MV-4-11 (cell line): ENCODE measurements at regions not wholly inside any gene's neighbourhood (a gene's known extent, or its start where the extent isn't known, plus 50 kb on each side); places are given as distances from the start of the nearest gene placed in this dataset.
"Not testable (repeated sequence)": the region's sequence is repeated elsewhere in the genome, so short reads cannot be mapped to it uniquely, and the experiment has no call there.

ENCODE experiments used
- DNase-seq: peaks from one replicate; lab custom pipeline; 2025; lab: John Stamatoyannopoulos, UW

DNA sequence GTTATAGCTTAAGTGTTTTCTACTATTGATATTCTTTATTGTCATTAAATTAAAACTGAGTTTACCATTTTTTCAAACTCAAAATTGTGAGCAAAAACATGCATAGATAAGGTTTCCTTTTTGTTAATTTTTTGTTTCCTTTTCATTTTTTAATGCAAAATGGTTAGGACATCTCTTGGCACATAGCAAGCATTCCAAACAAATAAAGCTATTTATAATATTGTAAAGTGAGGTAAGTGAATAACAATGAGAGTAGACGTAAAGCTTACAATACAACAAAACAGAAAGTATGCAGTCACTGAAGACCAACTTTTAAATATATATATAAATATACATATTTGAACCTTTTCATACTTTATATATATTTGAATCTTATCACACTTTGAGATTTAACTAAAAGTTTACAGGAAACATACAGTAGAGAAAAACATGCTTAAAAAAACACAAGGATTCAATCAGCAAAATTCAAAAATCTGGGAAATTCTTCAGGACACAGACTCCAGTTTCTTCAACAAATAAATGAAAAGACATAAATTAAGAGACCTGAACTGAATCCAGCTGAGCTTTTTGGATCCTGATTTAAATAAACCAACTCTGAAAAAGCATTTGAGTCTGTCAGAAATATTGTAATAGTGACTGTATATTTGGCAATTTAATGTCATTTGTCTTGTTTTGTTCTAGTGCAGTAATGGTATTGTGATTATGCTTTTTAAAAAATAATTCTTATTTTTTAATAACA, 67.5 kb upstream of the SAMSN1 start:
- no peak for DNase-seq

DNA sequence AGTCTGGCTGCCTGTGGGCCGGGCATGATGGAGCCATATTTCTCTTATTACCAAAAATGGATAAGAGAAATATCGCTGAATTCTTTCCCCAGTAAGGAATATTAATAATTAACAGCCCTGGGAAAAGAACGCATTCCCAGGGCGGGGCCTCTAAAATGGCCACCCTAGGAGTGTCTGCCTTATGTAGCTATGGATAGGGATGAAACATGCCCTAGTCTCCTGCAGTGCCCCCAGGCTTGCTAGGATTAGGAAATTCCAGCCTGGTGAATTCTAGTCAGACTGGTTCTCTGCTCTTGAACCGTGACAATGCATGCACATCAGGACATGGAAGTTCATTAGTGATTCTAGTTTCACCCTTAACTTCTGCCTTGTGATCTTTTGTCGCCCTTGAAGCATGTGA, 64.0 kb upstream of the SAMSN1 start:
- DNase-seq = not testable (repeated sequence)

DNA sequence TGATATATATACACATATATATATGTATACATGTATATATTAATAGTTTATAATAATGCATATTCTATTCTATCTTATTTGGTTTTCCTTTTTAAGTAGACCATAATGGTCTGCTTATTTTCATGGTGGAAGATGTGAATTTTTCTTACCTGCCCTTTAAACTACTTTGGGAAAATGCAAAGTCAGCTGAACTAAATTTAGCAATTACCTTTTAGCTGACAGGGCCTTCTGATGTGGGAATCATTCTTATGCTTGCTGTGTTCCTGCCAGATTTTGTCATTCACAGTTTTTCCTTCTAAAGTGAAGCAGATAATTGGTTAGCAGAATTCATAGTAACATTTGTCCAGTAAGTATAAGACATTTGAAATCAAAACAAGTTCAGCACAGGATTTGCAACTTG, 63.2 kb upstream of the SAMSN1 start:
- no peak for DNase-seq

DNA sequence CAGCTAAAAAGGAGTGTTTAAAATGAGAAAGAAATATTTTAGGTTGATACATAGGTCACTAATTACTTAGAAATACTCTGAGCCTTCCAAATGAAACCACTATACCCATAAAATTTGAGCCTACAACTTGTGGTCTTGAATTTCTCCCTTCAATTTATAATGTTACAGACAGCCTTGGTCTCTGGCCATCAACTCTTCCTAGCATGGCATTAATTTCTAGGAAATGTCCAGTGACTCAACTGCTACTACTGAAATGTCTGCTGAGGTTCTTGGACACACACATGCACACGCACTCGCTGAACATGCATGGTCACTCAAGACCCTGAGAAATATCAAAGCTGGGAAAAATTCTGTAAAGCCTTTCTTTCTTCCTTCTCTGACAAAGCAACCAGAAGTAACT, 61.1 kb upstream of the SAMSN1 start:
- no peak for DNase-seq

DNA sequence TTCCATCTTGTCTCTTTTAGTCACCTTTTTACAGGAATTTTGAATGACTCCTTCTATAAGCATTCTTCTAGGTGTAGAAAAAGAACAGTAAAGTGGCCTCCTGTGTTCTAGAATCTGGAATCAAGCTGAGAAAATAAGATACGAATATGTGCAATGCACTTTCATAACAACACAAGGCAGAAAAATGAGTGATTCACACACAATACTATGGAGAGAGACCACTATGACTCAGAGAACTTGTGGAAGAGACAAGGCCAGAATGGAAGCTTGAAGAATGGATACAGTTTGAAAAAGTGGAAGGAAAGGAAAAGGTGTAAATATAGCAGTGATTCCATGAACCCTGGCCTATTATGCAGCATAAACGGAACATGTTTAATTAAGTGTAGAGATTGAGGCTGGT, 57.1 kb upstream of the SAMSN1 start:
- DNase-seq = peak; percentile 19

DNA sequence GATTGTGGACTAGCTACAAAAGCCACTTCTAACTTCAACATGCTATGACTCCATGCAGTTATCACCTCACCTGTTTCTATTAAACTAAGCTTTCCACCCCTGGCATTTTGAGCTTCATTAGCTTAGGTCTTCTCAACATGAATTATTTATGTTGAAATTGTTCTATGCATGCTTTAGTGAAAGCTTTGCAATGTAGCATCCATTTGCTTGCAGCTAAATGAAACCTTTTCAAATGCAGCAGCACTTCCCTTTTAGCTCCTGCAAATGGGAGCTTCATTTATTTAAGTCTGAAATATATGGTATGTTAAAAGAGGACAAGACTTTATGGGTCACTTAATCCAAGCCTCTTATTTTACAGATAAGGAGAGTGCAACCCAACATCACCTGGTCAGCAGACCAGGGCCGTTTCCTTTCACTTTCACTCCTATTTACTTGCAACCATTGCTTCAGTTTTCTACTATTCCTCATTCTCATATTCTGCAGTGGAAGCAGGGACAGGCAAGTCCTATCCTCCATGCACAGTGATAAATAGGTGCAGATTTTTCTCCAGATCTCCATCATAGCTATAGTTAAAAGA, 56.4 kb upstream of the SAMSN1 start:
- DNase-seq = peak; percentile 40

DNA sequence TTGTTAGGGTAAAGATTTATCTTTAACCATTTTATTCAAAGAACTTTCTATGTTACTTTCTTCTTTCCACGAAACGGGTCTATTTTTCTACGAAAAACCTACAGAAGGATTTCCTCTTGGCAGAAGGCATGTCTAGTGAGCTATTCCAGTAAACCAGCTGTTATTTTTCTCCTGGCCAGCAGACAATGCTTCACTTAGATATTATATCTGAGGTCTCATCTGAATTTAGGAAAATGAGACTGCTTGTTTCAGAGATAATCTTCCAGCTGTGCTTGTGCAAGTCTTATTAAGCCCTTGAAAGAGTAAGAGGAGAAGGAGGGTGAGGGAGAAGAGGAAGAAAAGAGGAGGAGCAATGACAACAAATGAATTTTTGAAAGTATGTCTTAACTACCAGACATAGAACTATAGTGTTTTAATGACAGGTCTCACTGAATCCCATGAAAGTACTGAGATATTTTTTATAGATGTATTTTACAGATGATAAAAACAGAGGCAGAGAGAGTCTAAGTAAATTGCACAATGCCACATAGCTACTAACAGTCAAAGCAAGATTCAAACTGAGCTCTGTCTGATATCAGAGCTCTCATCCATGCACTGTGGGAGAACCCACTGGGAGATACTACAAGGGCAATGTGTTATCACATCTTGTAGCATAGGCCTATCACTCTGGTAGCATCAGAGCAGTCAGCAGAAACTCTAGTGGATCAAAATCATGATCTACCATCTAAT, 54.6 kb upstream of the SAMSN1 start:
- DNase-seq = peak; percentile 72

DNA sequence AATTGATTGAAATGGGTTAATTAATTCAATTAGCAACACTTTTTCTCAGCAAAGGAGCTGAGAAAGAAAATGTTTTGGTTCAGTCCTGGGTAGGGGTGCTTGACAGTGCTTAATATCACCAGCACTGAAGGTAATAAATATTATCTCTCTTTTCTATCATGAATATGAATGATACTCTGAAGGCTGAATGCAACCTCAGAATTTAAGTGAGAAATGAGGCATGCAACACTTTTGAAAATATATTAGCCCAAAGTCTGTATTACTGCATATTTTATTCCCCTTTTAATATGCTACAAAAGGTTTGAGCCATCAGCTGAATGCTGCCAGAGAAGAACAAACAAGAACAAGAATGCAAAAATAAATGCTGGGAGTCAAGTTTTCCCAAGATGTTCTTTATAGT, 52.0 kb upstream of the SAMSN1 start:
- no peak for DNase-seq
